Stimulated activated naive B cell treated with anti-CD40 and anti-IgM and Interleukin-4, amounts not matched to agents 10 μg/mL and 1 μg/mL and 100 μg/mL, for 72 hours (primary cell): ENCODE measurements at regions not wholly inside any gene's neighbourhood (a gene's known extent, or its start where the extent isn't known, plus 50 kb on each side); places are given as distances from the start of the nearest gene placed in this dataset.

Experiments
- ATAC-seq, 2 donors: fragments of 150-1000 bp; cut with Tn5 transposase; replicated peaks; 2 replicates each; pipeline ENCODE4 v1.10.0; 2021; ENCODE audit warnings: moderate library complexity in 1 of 2
- DNase-seq: peaks from one replicate; pipeline ENCODE4 v3.0.0; 2021
- H3K27ac Mint-ChIP-seq: one replicate; pipeline ENCODE4 v1.8.0; 2022; ENCODE audit warnings: mild to moderate bottlenecking, mixed read lengths
- H3K27me3 Mint-ChIP-seq, 2 donors: one replicate each; pipeline ENCODE4 v1.8.0; 2022; ENCODE audit warnings: mixed read lengths in 2 of 2
- H3K36me3 Mint-ChIP-seq, 2 donors: one replicate each; pipeline ENCODE4 v1.8.0; 2022; ENCODE audit warnings: mixed read lengths in 2 of 2, mild to moderate bottlenecking in 1 of 2
- H3K4me1 Mint-ChIP-seq, 2 donors: one replicate each; pipeline ENCODE4 v1.8.0; 2022; ENCODE audit warnings: mixed read lengths in 2 of 2, mild to moderate bottlenecking in 1 of 2
- H3K4me3 Mint-ChIP-seq, 2 donors: one replicate each; pipeline ENCODE4 v1.8.0; 2022; ENCODE audit warnings: mild to moderate bottlenecking in 2 of 2, mixed read lengths in 2 of 2, moderate library complexity in 1 of 2
- H3K9me3 Mint-ChIP-seq, 2 donors: one replicate each; pipeline ENCODE4 v1.8.0; 2022; ENCODE audit warnings: mixed read lengths in 2 of 2, mild to moderate bottlenecking in 1 of 2

- no peak overlapping the region for H3K4me3 Mint-ChIP-seq
- H3K36me3 Mint-ChIP-seq = no peaks in the 10 kb centered on the region
- peaks cover 0 to 5% of the 10 kb centered on the region in 2 donors for H3K9me3 Mint-ChIP-seq
- no peak overlapping the region for H3K27ac Mint-ChIP-seq
- no peaks in the 10 kb centered on the region for H3K27me3 Mint-ChIP-seq
- DNase-seq (no peak), ATAC-seq (no peak)
- no peaks in the 10 kb centered on the region for H3K4me1 Mint-ChIP-seq
Observed at GRCh38 chr10:106493751-106494150, 670.8 kb downstream of the SORCS1 start.

- H3K4me1 Mint-ChIP-seq = no peaks in the 10 kb centered on the region
- H3K4me3 Mint-ChIP-seq = no peak overlapping the region
- no peaks in the 10 kb centered on the region for H3K27me3 Mint-ChIP-seq
- peaks cover 0 to 5% of the 10 kb centered on the region in 2 donors for H3K9me3 Mint-ChIP-seq
- no peak overlapping the region for H3K27ac Mint-ChIP-seq
- no peak for ATAC-seq
- H3K36me3 Mint-ChIP-seq = no peaks in the 10 kb centered on the region
- DNase-seq = no peak
Observed at GRCh38 chr10:106493226-106493625, 671.3 kb downstream of the SORCS1 start.

- DNase-seq (no peak), ATAC-seq (no peak)
- Mint-ChIP-seq H3K4me1 (no peaks in the 10 kb centered on the region), H3K27ac (no peak overlapping the region), H3K4me3 (no peak overlapping the region), H3K9me3 (peaks cover 0 to 5% of the 10 kb centered on the region in 2 donors), H3K27me3 (no peaks in the 10 kb centered on the region), H3K36me3 (no peaks in the 10 kb centered on the region)
Observed at GRCh38 chr10:106487726-106488125, 676.8 kb downstream of the SORCS1 start.

GRCh38 chr10:106481598-106482275 lies 682.8 kb downstream of the SORCS1 start:
- H3K27me3 Mint-ChIP-seq = no peaks in the 10 kb centered on the region
- H3K4me3 Mint-ChIP-seq = no peak overlapping the region
- no peaks in the 10 kb centered on the region for H3K36me3 Mint-ChIP-seq
- peaks cover 0 to 5% of the 10 kb centered on the region in 2 donors for H3K9me3 Mint-ChIP-seq
- no peak for DNase-seq
- H3K4me1 Mint-ChIP-seq = no peaks in the 10 kb centered on the region
- no peak for ATAC-seq
- no peak overlapping the region for H3K27ac Mint-ChIP-seq

GRCh38 chr10:106479636-106480035 lies 684.9 kb downstream of the SORCS1 start:
- no peaks in the 10 kb centered on the region for H3K36me3 Mint-ChIP-seq
- H3K9me3 Mint-ChIP-seq = peaks cover 0 to 5% of the 10 kb centered on the region in 2 donors
- no peak for ATAC-seq
- no peak for DNase-seq
- no peak overlapping the region for H3K4me3 Mint-ChIP-seq
- no peaks in the 10 kb centered on the region for H3K27me3 Mint-ChIP-seq
- H3K27ac Mint-ChIP-seq = no peak overlapping the region
- no peaks in the 10 kb centered on the region for H3K4me1 Mint-ChIP-seq

GRCh38 chr10:106474876-106475275 lies 689.6 kb downstream of the SORCS1 start:
- Mint-ChIP-seq H3K36me3 (no peaks in the 10 kb centered on the region), H3K4me1 (no peaks in the 10 kb centered on the region), H3K9me3 (peaks cover 3 to 6% of the 10 kb centered on the region in 2 donors), H3K4me3 (no peak overlapping the region), H3K27me3 (no peaks in the 10 kb centered on the region), H3K27ac (no peak overlapping the region)
- DNase-seq (no peak), ATAC-seq (no peak)

GRCh38 chr10:106473129-106473685 lies 691.3 kb downstream of the SORCS1 start:
- Mint-ChIP-seq H3K27ac (no peak overlapping the region), H3K9me3 (peaks cover 5 to 6% of the 10 kb centered on the region in 2 donors), H3K4me1 (no peaks in the 10 kb centered on the region), H3K27me3 (no peaks in the 10 kb centered on the region), H3K36me3 (no peaks in the 10 kb centered on the region), H3K4me3 (no peak overlapping the region)
- DNase-seq = no peak
- ATAC-seq = no peak

- peaks cover 6 to 8% of the 10 kb centered on the region in 2 donors for H3K9me3 Mint-ChIP-seq
- H3K36me3 Mint-ChIP-seq = no peaks in the 10 kb centered on the region
- no peak overlapping the region for H3K27ac Mint-ChIP-seq
- H3K27me3 Mint-ChIP-seq = no peaks in the 10 kb centered on the region
- H3K4me1 Mint-ChIP-seq = no peaks in the 10 kb centered on the region
- ATAC-seq (no peak), DNase-seq (no peak)
- no peak overlapping the region for H3K4me3 Mint-ChIP-seq
Observed at GRCh38 chr10:106467506-106467905, 697.0 kb downstream of the SORCS1 start.

GRCh38 chr10:106457522-106457921 lies 707.0 kb downstream of the SORCS1 start:
- H3K36me3 Mint-ChIP-seq = no peaks in the 10 kb centered on the region
- no peak for ATAC-seq
- H3K27ac Mint-ChIP-seq = no peak overlapping the region
- H3K9me3 Mint-ChIP-seq = peaks cover 0 to 6% of the 10 kb centered on the region in 2 donors
- DNase-seq = no peak
- H3K27me3 Mint-ChIP-seq = no peaks in the 10 kb centered on the region
- no peaks in the 10 kb centered on the region for H3K4me1 Mint-ChIP-seq
- H3K4me3 Mint-ChIP-seq = no peak overlapping the region

- no peak for ATAC-seq
Observed at GRCh38 chr10:106454233-106454632, 710.3 kb downstream of the SORCS1 start.

GRCh38 chr10:106450966-106451365 lies 713.5 kb downstream of the SORCS1 start:
- no peak for DNase-seq
- Mint-ChIP-seq H3K9me3 (peaks cover 2 to 4% of the 10 kb centered on the region in 2 donors), H3K36me3 (no peaks in the 10 kb centered on the region), H3K4me3 (no peak overlapping the region), H3K27me3 (no peaks in the 10 kb centered on the region), H3K4me1 (no peaks in the 10 kb centered on the region), H3K27ac (no peak overlapping the region)
- ATAC-seq = no peak

More at GRCh38 chr10:106454233-106454632, 710.3 kb downstream of the SORCS1 start:
- Mint-ChIP-seq H3K4me1 (no peaks in the 10 kb centered on the region), H3K27ac (no peak overlapping the region), H3K27me3 (no peaks in the 10 kb centered on the region), H3K36me3 (no peaks in the 10 kb centered on the region), H3K4me3 (no peak overlapping the region), H3K9me3 (no peaks in the 10 kb centered on the region)
- DNase-seq = no peak

GRCh38 chr10:106446920-106447319 lies 717.6 kb downstream of the SORCS1 start:
- Mint-ChIP-seq H3K36me3 (no peaks in the 10 kb centered on the region), H3K4me1 (no peaks in the 10 kb centered on the region), H3K27me3 (no peaks in the 10 kb centered on the region), H3K4me3 (no peak overlapping the region), H3K27ac (no peak overlapping the region), H3K9me3 (peaks cover 2 to 10% of the 10 kb centered on the region in 2 donors)
- DNase-seq (no peak), ATAC-seq (no peak)

- DNase-seq (no peak), ATAC-seq (no peak)
- no peaks in the 10 kb centered on the region for H3K36me3 Mint-ChIP-seq
- peaks cover 0 to 6% of the 10 kb centered on the region in 2 donors for H3K9me3 Mint-ChIP-seq
- H3K27ac Mint-ChIP-seq = no peak overlapping the region
- no peaks in the 10 kb centered on the region for H3K4me1 Mint-ChIP-seq
- H3K4me3 Mint-ChIP-seq = no peak overlapping the region
- H3K27me3 Mint-ChIP-seq = no peaks in the 10 kb centered on the region
Observed at GRCh38 chr10:106442223-106442622, 722.3 kb downstream of the SORCS1 start.

GRCh38 chr10:106440767-106441166 lies 723.7 kb downstream of the SORCS1 start:
- DNase-seq (no peak), ATAC-seq (no peak)
- H3K4me3 Mint-ChIP-seq = no peak overlapping the region
- no peaks in the 10 kb centered on the region for H3K4me1 Mint-ChIP-seq
- H3K27me3 Mint-ChIP-seq = no peaks in the 10 kb centered on the region
- no peak overlapping the region for H3K27ac Mint-ChIP-seq
- H3K36me3 Mint-ChIP-seq = no peaks in the 10 kb centered on the region
- H3K9me3 Mint-ChIP-seq = peaks cover 0 to 6% of the 10 kb centered on the region in 2 donors

GRCh38 chr10:106440355-106440754 lies 724.2 kb downstream of the SORCS1 start:
- no peak for DNase-seq
- peaks cover 0 to 6% of the 10 kb centered on the region in 2 donors for H3K9me3 Mint-ChIP-seq
- no peaks in the 10 kb centered on the region for H3K27me3 Mint-ChIP-seq
- no peaks in the 10 kb centered on the region for H3K4me1 Mint-ChIP-seq
- no peaks in the 10 kb centered on the region for H3K36me3 Mint-ChIP-seq
- ATAC-seq = no peak
- H3K27ac Mint-ChIP-seq = no peak overlapping the region
- no peak overlapping the region for H3K4me3 Mint-ChIP-seq
